Activated naive CD8-positive, alpha-beta T cell treated with anti-CD3 and anti-CD28 coated beads, Interleukin-2, amount 50 U/mL, for 24 hours (primary cell): ENCODE measurements at regions not wholly inside any gene's neighbourhood (a gene's known extent, or its start where the extent isn't known, plus 50 kb on each side); places are given as distances from the start of the nearest gene placed in this dataset.

Experiments
- ATAC-seq: fragments of 150-1000 bp; cut with Tn5 transposase; one replicate; pipeline ENCODE4 v1.10.0; 2021
- DNase-seq: peaks from one replicate; pipeline ENCODE4 v3.0.0; 2021
- H3K27ac Mint-ChIP-seq: one replicate; pipeline ENCODE4 v1.8.0; 2021; ENCODE audit warnings: mild to moderate bottlenecking, mixed read lengths
- H3K27me3 Mint-ChIP-seq: one replicate; pipeline ENCODE4 v1.8.0; 2021; ENCODE audit warnings: mixed read lengths
- H3K36me3 Mint-ChIP-seq: one replicate; pipeline ENCODE4 v1.8.0; 2021; ENCODE audit warnings: low read depth, mixed read lengths
- H3K4me1 Mint-ChIP-seq: one replicate; pipeline ENCODE4 v1.8.0; 2021; ENCODE audit warnings: mixed read lengths
- H3K4me3 Mint-ChIP-seq: one replicate; pipeline ENCODE4 v1.8.0; 2021; ENCODE audit warnings: mild to moderate bottlenecking, moderate library complexity, mixed read lengths
- H3K9me3 Mint-ChIP-seq: one replicate; pipeline ENCODE4 v1.8.0; 2021; ENCODE audit warnings: mixed read lengths

- Mint-ChIP-seq H3K4me3 (no peak overlapping the region), H3K27me3 (no peaks in the 10 kb centered on the region), H3K27ac (no peak overlapping the region), H3K9me3 (no peaks in the 10 kb centered on the region), H3K36me3 (no peaks in the 10 kb centered on the region), H3K4me1 (peaks cover 40% of the 10 kb centered on the region)
- no peak for ATAC-seq
- no peak for DNase-seq
These were observed 174.4 kb downstream of the DUSP6 start for GRCh38 chr12:89177802-89178395.

GRCh38 chr12:89176676-89177075, 175.6 kb downstream of the DUSP6 start:
- Mint-ChIP-seq H3K27me3 (no peaks in the 10 kb centered on the region), H3K4me3 (no peak overlapping the region), H3K27ac (no peak overlapping the region), H3K36me3 (no peaks in the 10 kb centered on the region), H3K9me3 (no peaks in the 10 kb centered on the region), H3K4me1 (peaks cover 33% of the 10 kb centered on the region)
- ATAC-seq, result no peak
- no peak for DNase-seq

GRCh38 chr12:89173678-89174077, 178.6 kb downstream of the DUSP6 start:
- H3K4me1 Mint-ChIP-seq, result peaks cover 13% of the 10 kb centered on the region
- ATAC-seq (no peak), DNase-seq (no peak)
- H3K4me3 Mint-ChIP-seq, result no peak overlapping the region
- no peaks in the 10 kb centered on the region for H3K9me3 Mint-ChIP-seq
- no peaks in the 10 kb centered on the region for H3K27me3 Mint-ChIP-seq
- no peak overlapping the region for H3K27ac Mint-ChIP-seq
- H3K36me3 Mint-ChIP-seq, result no peaks in the 10 kb centered on the region

- no peaks in the 10 kb centered on the region for H3K9me3 Mint-ChIP-seq
- no peaks in the 10 kb centered on the region for H3K36me3 Mint-ChIP-seq
- no peak for ATAC-seq
- H3K4me1 Mint-ChIP-seq, result peaks cover 19% of the 10 kb centered on the region
- no peak for DNase-seq
- H3K27me3 Mint-ChIP-seq, result no peaks in the 10 kb centered on the region
- H3K27ac Mint-ChIP-seq, result no peak overlapping the region
- no peak overlapping the region for H3K4me3 Mint-ChIP-seq
These were observed 179.2 kb downstream of the DUSP6 start for GRCh38 chr12:89173096-89173495.

- Mint-ChIP-seq H3K9me3 (no peaks in the 10 kb centered on the region), H3K36me3 (no peaks in the 10 kb centered on the region), H3K4me1 (peaks cover 22% of the 10 kb centered on the region), H3K27ac (no peak overlapping the region), H3K27me3 (no peaks in the 10 kb centered on the region), H3K4me3 (no peak overlapping the region)
- DNase-seq, result no peak
- ATAC-seq, result no peak
These were observed 180.1 kb downstream of the DUSP6 start for GRCh38 chr12:89172224-89172623.

- no peaks in the 10 kb centered on the region for H3K27me3 Mint-ChIP-seq
- DNase-seq (no peak), ATAC-seq (no peak)
- H3K27ac Mint-ChIP-seq, result no peak overlapping the region
- no peaks in the 10 kb centered on the region for H3K9me3 Mint-ChIP-seq
- H3K36me3 Mint-ChIP-seq, result no peaks in the 10 kb centered on the region
- no peak overlapping the region for H3K4me3 Mint-ChIP-seq
- peaks cover 38% of the 10 kb centered on the region for H3K4me1 Mint-ChIP-seq
These were observed 183.0 kb downstream of the DUSP6 start for GRCh38 chr12:89169321-89169720.

- no peak overlapping the region for H3K27ac Mint-ChIP-seq
- H3K4me3 Mint-ChIP-seq, result no peak overlapping the region
- no peak for ATAC-seq
- H3K9me3 Mint-ChIP-seq, result no peaks in the 10 kb centered on the region
- no peaks in the 10 kb centered on the region for H3K36me3 Mint-ChIP-seq
- no peak for DNase-seq
- no peaks in the 10 kb centered on the region for H3K27me3 Mint-ChIP-seq
- H3K4me1 Mint-ChIP-seq, result peaks cover 38% of the 10 kb centered on the region
These were observed 184.3 kb downstream of the DUSP6 start for GRCh38 chr12:89167986-89168385.

- Mint-ChIP-seq H3K27me3 (no peaks in the 10 kb centered on the region), H3K4me3 (no peak overlapping the region), H3K36me3 (no peaks in the 10 kb centered on the region), H3K9me3 (no peaks in the 10 kb centered on the region), H3K4me1 (peaks cover 36% of the 10 kb centered on the region), H3K27ac (peak overlapping the region; percentile 26)
- DNase-seq (no peak), ATAC-seq (peak; percentile 12)
These were observed 185.8 kb downstream of the DUSP6 start for GRCh38 chr12:89166525-89166934.

- Mint-ChIP-seq H3K27ac (no peak overlapping the region), H3K27me3 (no peaks in the 10 kb centered on the region), H3K4me1 (peaks cover 36% of the 10 kb centered on the region), H3K36me3 (no peaks in the 10 kb centered on the region), H3K4me3 (no peak overlapping the region), H3K9me3 (no peaks in the 10 kb centered on the region)
- DNase-seq (no peak), ATAC-seq (no peak)
These were observed 186.2 kb downstream of the DUSP6 start for GRCh38 chr12:89166121-89166520.

GRCh38 chr12:89165703-89166102, 186.6 kb downstream of the DUSP6 start:
- H3K4me3 Mint-ChIP-seq, result no peak overlapping the region
- no peak for ATAC-seq
- H3K36me3 Mint-ChIP-seq, result no peaks in the 10 kb centered on the region
- no peaks in the 10 kb centered on the region for H3K27me3 Mint-ChIP-seq
- H3K27ac Mint-ChIP-seq, result peak overlapping the region; percentile 3
- DNase-seq, result no peak
- H3K4me1 Mint-ChIP-seq, result peaks cover 36% of the 10 kb centered on the region
- no peaks in the 10 kb centered on the region for H3K9me3 Mint-ChIP-seq

- no peak for DNase-seq
- H3K27me3 Mint-ChIP-seq, result no peaks in the 10 kb centered on the region
- H3K4me1 Mint-ChIP-seq, result peaks cover 32% of the 10 kb centered on the region
- no peak for ATAC-seq
- H3K27ac Mint-ChIP-seq, result no peak overlapping the region
- no peak overlapping the region for H3K4me3 Mint-ChIP-seq
- no peaks in the 10 kb centered on the region for H3K9me3 Mint-ChIP-seq
- H3K36me3 Mint-ChIP-seq, result no peaks in the 10 kb centered on the region
These were observed 188.4 kb downstream of the DUSP6 start for GRCh38 chr12:89163918-89164317.

- no peaks in the 10 kb centered on the region for H3K36me3 Mint-ChIP-seq
- peak; percentile 92 for ATAC-seq
- H3K9me3 Mint-ChIP-seq, result no peaks in the 10 kb centered on the region
- H3K27ac Mint-ChIP-seq, result no peak overlapping the region
- peaks cover 21% of the 10 kb centered on the region for H3K4me1 Mint-ChIP-seq
- H3K27me3 Mint-ChIP-seq, result no peaks in the 10 kb centered on the region
- H3K4me3 Mint-ChIP-seq, result no peak overlapping the region
- DNase-seq, result peak; percentile 41
These were observed 189.6 kb downstream of the DUSP6 start for GRCh38 chr12:89162589-89163261.

GRCh38 chr12:89161557-89161956, 190.7 kb downstream of the DUSP6 start:
- DNase-seq, result no peak
- no peaks in the 10 kb centered on the region for H3K27me3 Mint-ChIP-seq
- H3K36me3 Mint-ChIP-seq, result no peaks in the 10 kb centered on the region
- H3K4me1 Mint-ChIP-seq, result peaks cover 27% of the 10 kb centered on the region
- H3K4me3 Mint-ChIP-seq, result no peak overlapping the region
- no peaks in the 10 kb centered on the region for H3K9me3 Mint-ChIP-seq
- H3K27ac Mint-ChIP-seq, result no peak overlapping the region
- no peak for ATAC-seq

- H3K9me3 Mint-ChIP-seq, result no peaks in the 10 kb centered on the region
- ATAC-seq (peak; percentile 63), DNase-seq (peak; percentile 44)
These were observed 191.6 kb downstream of the DUSP6 start for GRCh38 chr12:89160716-89161123.

GRCh38 chr12:89157413-89157812, 194.9 kb downstream of the DUSP6 start:
- Mint-ChIP-seq H3K4me3 (no peak overlapping the region), H3K9me3 (no peaks in the 10 kb centered on the region), H3K27ac (peak overlapping the region; percentile 34), H3K36me3 (no peaks in the 10 kb centered on the region), H3K27me3 (no peaks in the 10 kb centered on the region), H3K4me1 (peaks cover 20% of the 10 kb centered on the region)
- no peak for DNase-seq
- no peak for ATAC-seq

More at GRCh38 chr12:89160716-89161123, 191.6 kb downstream of the DUSP6 start:
- no peak overlapping the region for H3K4me3 Mint-ChIP-seq
- no peaks in the 10 kb centered on the region for H3K36me3 Mint-ChIP-seq
- H3K27ac Mint-ChIP-seq, result no peak overlapping the region
- H3K27me3 Mint-ChIP-seq, result no peaks in the 10 kb centered on the region
- H3K4me1 Mint-ChIP-seq, result peaks cover 28% of the 10 kb centered on the region
